SK-N-SH (cell line): ENCODE measurements at regions not wholly inside any gene's neighbourhood (a gene's known extent, or its start where the extent isn't known, plus 50 kb on each side); places are given as distances from the start of the nearest gene placed in this dataset.
A peak's percentile ranks its signal among the peaks of the same experiment; 100 is the strongest.

Experiments used
- CTCF ChIA-PET: fragments of 300-600, 350-600 bp; formaldehyde crosslinking; extraction: SDS; loops from one replicate; lab custom pipeline; 2021; lab: Yijun Ruan, JAX
- POLR2A ChIA-PET: fragments of 350-600 bp; sonication (Branson Sonifier 250); formaldehyde crosslinking; extraction: SDS; loops from one replicate; lab custom pipeline; 2020; ENCODE audit warnings: antibody characterized with exemption, inconsistent platforms; lab: Yijun Ruan, JAX
- DNase-seq: peaks from one replicate; pipeline ENCODE4 v3.0.0; 2012
- H2AFZ ChIP-seq: fragments of 200-600 bp; sonication (generic); 2 replicates; pipeline ENCODE4 v1.8.1; 2016; ENCODE audit warnings: antibody characterized with exemption, mild to moderate bottlenecking, low read depth
- H3F3A ChIP-seq: fragments of 200-600 bp; sonication (generic); replicated peaks from 2 replicates; pipeline ENCODE3; 2016; ENCODE audit warnings: antibody characterized with exemption, mild to moderate bottlenecking; ENCODE audit not compliant: insufficient read depth
- H3K27ac ChIP-seq, 2 experiments: fragments of 200-500 bp in 1 of 2; fragments of 200-600 bp in 1 of 2; sonication (Bioruptor generic) in 1 of 2; sonication (generic), shearing (Covaris generic) in 1 of 2; 2 replicates each; pipeline versions ENCODE4 v1.5.1 to v1.6.1; 2014 to 2016; ENCODE audit warnings: low read depth in 2 of 2, inconsistent platforms in 1 of 2, low read length in 1 of 2, mild to moderate bottlenecking in 1 of 2, mixed read lengths in 1 of 2
- H3K27me3 ChIP-seq: fragments of 200-600 bp; sonication (generic), shearing (Covaris generic); 2 replicates; pipeline ENCODE4 v1.6.1; 2016; ENCODE audit warnings: mixed run types; ENCODE audit not compliant: insufficient read depth
- H3K36me3 ChIP-seq, 2 experiments: fragments of 200-500 bp in 1 of 2; fragments of 200-600 bp in 1 of 2; sonication (Bioruptor generic) in 1 of 2; sonication (generic) in 1 of 2; replicated peaks in 1 of 2; 2 replicates each; pipeline versions ENCODE3 to v1.5.1; 2014 to 2016; ENCODE audit warnings: low read length in 1 of 2, mild to moderate bottlenecking in 1 of 2; ENCODE audit not compliant: insufficient read depth in 2 of 2, control insufficient read depth in 1 of 2
- H3K4me1 ChIP-seq, 2 experiments: fragments of 200-500 bp in 1 of 2; fragments of 200-600 bp in 1 of 2; sonication (Bioruptor generic) in 1 of 2; sonication (generic), shearing (Covaris generic) in 1 of 2; 2 replicates each; pipeline versions ENCODE4 v1.5.1 to v1.6.1; 2014 to 2016; ENCODE audit warnings: low read depth in 1 of 2, low read length in 1 of 2, mixed run types in 1 of 2; ENCODE audit not compliant: insufficient read depth in 2 of 2, control insufficient read depth in 1 of 2
- H3K4me2 ChIP-seq: fragments of 200-600 bp; sonication (generic), shearing (Covaris generic); 2 replicates; pipeline ENCODE4 v1.6.1; 2017; ENCODE audit warnings: mixed run types
- H3K4me3 ChIP-seq, 2 experiments: fragments of 200-500 bp in 1 of 2; fragments of 200-600 bp in 1 of 2; sonication (Bioruptor generic) in 1 of 2; sonication (generic), shearing (Covaris generic) in 1 of 2; 2 replicates each; pipeline versions ENCODE4 v1.5.1 to v1.8.1; 2014 to 2016; ENCODE audit warnings: low read depth in 2 of 2, inconsistent platforms in 1 of 2, low read length in 1 of 2, mild to moderate bottlenecking in 1 of 2, mixed read lengths in 1 of 2, moderate library complexity in 1 of 2
- H3K79me2 ChIP-seq: fragments of 200-600 bp; sonication (generic); 2 replicates; pipeline ENCODE4 v1.8.1; 2017; ENCODE audit warnings: mild to moderate bottlenecking; ENCODE audit not compliant: insufficient read depth
- H3K9ac ChIP-seq: fragments of 200-600 bp; sonication (generic); 2 replicates; pipeline ENCODE4 v1.6.1; 2017; ENCODE audit warnings: mixed run types
- H3K9me2 ChIP-seq: fragments of 200-600 bp; sonication (generic); 2 replicates; pipeline ENCODE4 v1.6.1; 2017; ENCODE audit warnings: mixed run types
- H3K9me3 ChIP-seq: fragments of 200-600 bp; sonication (generic); 2 replicates; pipeline ENCODE4 v1.6.1; 2017; ENCODE audit warnings: mixed run types, mild to moderate bottlenecking, moderate library complexity
- H4K20me1 ChIP-seq: fragments of 200-600 bp; sonication (generic); 2 replicates; pipeline ENCODE4 v1.6.1; 2017; ENCODE audit warnings: mild to moderate bottlenecking, mixed run types; ENCODE audit not compliant: insufficient read depth
- CHD2 ChIP-seq: fragments of 150-350 bp; IDR thresholded peaks from 2 replicates; pipeline ENCODE4 v1.6.1; 2018; ENCODE audit warnings: low read length; ENCODE audit not compliant: partially characterized antibody
- FOSL2 ChIP-seq: IDR thresholded peaks from 2 replicates; pipeline ENCODE4 v1.4.0; 2012; ENCODE audit warnings: low read depth, mild to moderate bottlenecking, moderate library complexity, borderline replicate concordance
- FOXJ3 ChIP-seq: sonication (generic); formaldehyde crosslinking; IDR thresholded peaks from 2 replicates; pipeline ENCODE4 v1.5.1; 2020; ENCODE audit warnings: mild to moderate bottlenecking, missing genetic modification reagents
- GATA2 ChIP-seq: sonication (generic); formaldehyde crosslinking; IDR thresholded peaks from 2 replicates; pipeline ENCODE4 v1.5.0; 2020; ENCODE audit warnings: mild to moderate bottlenecking, missing genetic modification reagents
- MXI1 ChIP-seq: IDR thresholded peaks from 2 replicates; pipeline ENCODE4 v1.6.1; 2012; ENCODE audit warnings: mild to moderate bottlenecking, low read depth, low read length, improper control_type of control experiment
- NRF1 ChIP-seq: IDR thresholded peaks from 2 replicates; pipeline ENCODE4 v1.6.1; 2012; ENCODE audit warnings: low read depth, mild to moderate bottlenecking, low read length
- POLR2AphosphoS5 ChIP-seq: IDR thresholded peaks from 2 replicates; pipeline ENCODE4 v1.6.1; 2012; ENCODE audit warnings: low read depth, low read length
- SIN3A ChIP-seq: IDR thresholded peaks from 2 replicates; pipeline ENCODE4 v1.6.1; 2012; ENCODE audit warnings: low read depth, mild to moderate bottlenecking, low read length, moderate library complexity, borderline replicate concordance
- SMC3 ChIP-seq: IDR thresholded peaks from 2 replicates; pipeline ENCODE4 v1.6.1; 2012; ENCODE audit warnings: low read depth, low read length, improper control_type of control experiment
- TAF1 ChIP-seq: IDR thresholded peaks from 2 replicates; pipeline ENCODE4 v1.6.1; 2012; ENCODE audit warnings: low read depth, mild to moderate bottlenecking, low read length, moderate library complexity, borderline replicate concordance
- TEAD4 ChIP-seq: IDR thresholded peaks from 2 replicates; pipeline ENCODE4 v1.4.0; 2012; ENCODE audit warnings: mild to moderate bottlenecking, borderline replicate concordance; ENCODE audit not compliant: insufficient read depth
- YY1 ChIP-seq: IDR thresholded peaks from 2 replicates; pipeline ENCODE4 v1.4.0; 2012; ENCODE audit warnings: low read depth, mild to moderate bottlenecking
- WGBS: methylation state at CpG from one replicate; pipeline ENCODE4 v1.1.6; 2017; ENCODE audit warnings: low lambda C conversion rate; 5-methylcytosine and 5-hydroxymethylcytosine counted together
- TF ChIP-seq, protein P1 (sequence below): IDR thresholded peaks from 2 replicates; pipeline ENCODE4; 2012
- TF ChIP-seq, protein P2 (sequence below): fragments of 150-350 bp; IDR thresholded peaks from 2 replicates; pipeline ENCODE4 v1.6.1; 2017; ENCODE audit warnings: antibody characterized with exemption, low read length, low read depth, borderline replicate concordance
- TF ChIP-seq, protein P3 (sequence below): IDR thresholded peaks from 2 replicates; pipeline ENCODE4 v1.4.0; 2012; ENCODE audit warnings: low read depth, borderline replicate concordance

DNA sequence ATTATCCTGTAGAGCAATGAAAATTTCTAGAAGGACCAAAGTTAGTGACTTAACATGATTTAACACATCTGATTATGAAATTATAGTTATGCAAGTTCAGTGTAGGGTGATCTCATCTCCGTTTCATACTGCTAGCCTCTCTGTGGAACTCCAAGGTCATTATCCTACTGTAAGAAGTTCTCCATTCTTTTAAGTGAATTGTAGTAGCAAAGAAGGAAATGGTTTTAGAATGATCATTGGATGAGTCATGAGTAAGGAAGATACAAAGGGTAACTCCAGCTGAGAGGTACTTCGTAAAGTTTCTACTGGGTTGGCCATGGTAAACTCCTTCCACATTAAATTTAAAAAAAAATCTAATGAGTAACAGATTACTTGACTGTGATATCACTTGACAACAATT is 215.0 kb upstream of the GIMD1 start (continued):
- TF ChIP-seq, protein P1, sequence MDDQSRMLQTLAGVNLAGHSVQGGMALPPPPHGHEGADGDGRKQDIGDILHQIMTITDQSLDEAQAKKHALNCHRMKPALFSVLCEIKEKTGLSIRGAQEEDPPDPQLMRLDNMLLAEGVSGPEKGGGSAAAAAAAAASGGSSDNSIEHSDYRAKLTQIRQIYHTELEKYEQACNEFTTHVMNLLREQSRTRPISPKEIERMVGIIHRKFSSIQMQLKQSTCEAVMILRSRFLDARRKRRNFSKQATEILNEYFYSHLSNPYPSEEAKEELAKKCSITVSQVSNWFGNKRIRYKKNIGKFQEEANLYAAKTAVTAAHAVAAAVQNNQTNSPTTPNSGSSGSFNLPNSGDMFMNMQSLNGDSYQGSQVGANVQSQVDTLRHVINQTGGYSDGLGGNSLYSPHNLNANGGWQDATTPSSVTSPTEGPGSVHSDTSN, result peak; percentile 56; the same call in 1 of the 2 replicates
- TF ChIP-seq SIN3A, result no peak
- TF ChIP-seq FOSL2, result peak; percentile 97
- TF ChIP-seq GATA2 (CRISPR knock-in tag), result no peak
- TF ChIP-seq NRF1, result no peak
- peak; percentile 79 for TF ChIP-seq TEAD4
- no peak for TF ChIP-seq SMC3
- TF ChIP-seq TAF1, result no peak
- peak; percentile 39; the same call in 1 of the 2 replicates for TF ChIP-seq YY1
- TF ChIP-seq FOXJ3 (CRISPR knock-in tag), result no peak
- no peak for TF ChIP-seq CHD2

DNA sequence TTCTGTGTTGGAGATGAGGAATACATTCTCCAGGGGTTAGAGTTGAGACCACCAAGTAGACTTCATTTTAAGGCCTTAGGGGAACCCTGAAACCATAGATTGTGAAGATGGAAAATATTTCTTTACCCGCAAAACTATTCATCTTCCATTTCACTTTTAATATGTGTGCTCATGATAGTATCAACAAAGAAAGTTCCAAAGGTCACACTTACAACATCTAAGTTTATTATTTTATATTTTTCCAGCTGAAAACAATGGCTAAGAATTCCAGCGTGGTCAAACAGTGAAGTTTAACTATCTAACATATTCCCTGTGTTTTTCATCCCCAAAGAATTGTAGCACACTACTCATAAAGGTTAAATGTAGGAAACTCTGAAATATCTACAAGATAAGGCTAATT is 214.5 kb upstream of the GIMD1 start:
- no peaks in the 10 kb centered on the region for H3K36me3 ChIP-seq
- DNase-seq, result no peak
- TF ChIP-seq, protein P2, sequence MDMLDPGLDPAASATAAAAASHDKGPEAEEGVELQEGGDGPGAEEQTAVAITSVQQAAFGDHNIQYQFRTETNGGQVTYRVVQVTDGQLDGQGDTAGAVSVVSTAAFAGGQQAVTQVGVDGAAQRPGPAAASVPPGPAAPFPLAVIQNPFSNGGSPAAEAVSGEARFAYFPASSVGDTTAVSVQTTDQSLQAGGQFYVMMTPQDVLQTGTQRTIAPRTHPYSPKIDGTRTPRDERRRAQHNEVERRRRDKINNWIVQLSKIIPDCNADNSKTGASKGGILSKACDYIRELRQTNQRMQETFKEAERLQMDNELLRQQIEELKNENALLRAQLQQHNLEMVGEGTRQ, result no peak
- no peak for TF ChIP-seq POLR2AphosphoS5
- TF ChIP-seq MXI1, result no peak
- TF ChIP-seq, all 33 proteins: peak for 0
- no peaks in the 10 kb centered on the region for H4K20me1 ChIP-seq
- peak overlapping the region; percentile 11; the same call in 1 of the 2 replicates for H3K9ac ChIP-seq
- CTCF ChIA-PET, result no interaction called here
- H3K4me2 ChIP-seq, result peak overlapping the region; percentile 6; the same call in 1 of the 2 replicates
- no peak overlapping the region for H3K4me3 ChIP-seq
- 0 out of 2 replicates have a peak overlapping the region, but pooled peaks have one; percentile 10 for H2AFZ ChIP-seq
- WGBS, result 32% methylated on average over 2 of the region's 2 CpGs
- H3K9me2 ChIP-seq, result no peaks in the 10 kb centered on the region
- POLR2A ChIA-PET, result no interaction called here
- H3K4me1 ChIP-seq, result peaks cover 4 to 43% of the 10 kb centered on the region in 2 experiments; a peak in 3 of 4 replicates
- H3F3A ChIP-seq, result peaks cover 44% of the 10 kb centered on the region
- H3K9me3 ChIP-seq, result no peaks in the 10 kb centered on the region
- peak overlapping the region; percentile 78 to 87 for H3K27ac ChIP-seq
- H3K79me2 ChIP-seq, result no peaks in the 10 kb centered on the region
- no peaks in the 10 kb centered on the region for H3K27me3 ChIP-seq

DNA sequence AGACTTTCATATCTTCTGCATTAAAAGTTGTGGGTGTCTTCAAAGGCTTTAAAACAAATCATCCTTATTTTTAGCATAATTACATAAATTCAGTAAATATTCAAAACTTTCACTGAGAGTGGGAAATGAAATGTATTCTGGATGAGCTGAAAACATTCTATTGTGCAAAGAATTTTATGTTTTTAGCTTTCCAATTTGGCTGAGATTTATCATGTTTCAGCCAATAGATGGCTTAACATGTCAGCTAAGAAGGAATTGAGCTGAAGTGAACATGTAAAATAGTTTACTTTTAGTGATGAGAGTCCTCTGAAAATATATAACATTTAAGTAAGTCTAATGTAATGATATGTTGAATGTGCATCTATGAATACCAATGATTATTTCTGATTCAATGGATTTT is 213.5 kb upstream of the GIMD1 start:
- CTCF ChIA-PET, result no interaction called here
- no peaks in the 10 kb centered on the region for H4K20me1 ChIP-seq

More for the DNA sequence above, 213.5 kb upstream of the GIMD1 start:
- Histone ChIP-seq H3K9me2 (no peaks in the 10 kb centered on the region), H3K79me2 (no peaks in the 10 kb centered on the region), H3F3A (peaks cover 34% of the 10 kb centered on the region), H3K9ac (no peak overlapping the region), H3K4me2 (no peak overlapping the region), H3K4me3 (no peak overlapping the region), H3K27ac (peak overlapping the region; percentile 78 to 87; a peak in 2 of 4 replicates), H3K36me3 (no peaks in the 10 kb centered on the region), H3K4me1 (peaks cover 4 to 38% of the 10 kb centered on the region in 2 experiments; a peak in 3 of 4 replicates), H3K9me3 (no peaks in the 10 kb centered on the region), H2AFZ (no peak overlapping the region), H3K27me3 (no peaks in the 10 kb centered on the region)
- TF ChIP-seq, protein P3, sequence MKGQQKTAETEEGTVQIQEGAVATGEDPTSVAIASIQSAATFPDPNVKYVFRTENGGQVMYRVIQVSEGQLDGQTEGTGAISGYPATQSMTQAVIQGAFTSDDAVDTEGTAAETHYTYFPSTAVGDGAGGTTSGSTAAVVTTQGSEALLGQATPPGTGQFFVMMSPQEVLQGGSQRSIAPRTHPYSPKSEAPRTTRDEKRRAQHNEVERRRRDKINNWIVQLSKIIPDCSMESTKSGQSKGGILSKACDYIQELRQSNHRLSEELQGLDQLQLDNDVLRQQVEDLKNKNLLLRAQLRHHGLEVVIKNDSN, result no peak
- DNase-seq, result no peak
- POLR2A ChIA-PET, result no interaction called here
